ENCODE measurements at regions not wholly inside any gene's neighbourhood (a gene's known extent, or its start where the extent isn't known, plus 50 kb on each side); places are given as distances from the start of the nearest gene placed in this dataset.

DNA sequence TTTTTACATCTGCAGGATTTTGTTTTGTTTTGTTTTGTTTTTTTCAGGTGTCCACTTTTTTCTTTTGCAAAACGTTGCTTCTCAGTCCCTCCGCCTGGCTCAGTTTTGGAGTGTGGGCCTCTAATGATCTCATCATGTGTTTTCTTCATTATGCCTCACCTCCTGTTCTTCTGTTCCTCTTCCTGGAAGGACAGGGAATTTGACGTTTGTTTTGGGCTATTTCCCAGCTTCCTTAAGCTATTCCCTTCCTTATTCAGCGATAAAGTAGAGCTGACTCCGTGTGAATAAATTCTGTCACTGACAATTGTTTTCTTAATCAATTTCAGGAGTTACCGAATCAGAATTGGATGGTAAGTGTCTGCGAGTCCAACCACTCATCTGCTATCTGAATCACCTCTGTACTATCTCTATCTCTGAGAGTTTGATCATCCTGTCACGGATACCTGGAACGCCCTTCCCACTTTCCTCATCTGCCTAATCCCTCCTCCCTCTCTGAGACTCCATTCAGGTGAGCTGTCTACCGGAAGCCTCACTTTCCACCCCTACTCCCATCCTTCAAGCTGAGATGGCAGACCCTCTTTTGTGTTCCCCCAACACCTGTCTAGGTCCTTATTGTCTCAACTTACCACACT, 218.4 kb downstream of the GATA3 start:
- TF ChIP-seq POLR2A (IDR thresholded peaks at IDR 0.05), result no peak
- TF ChIP-seq, protein P1, sequence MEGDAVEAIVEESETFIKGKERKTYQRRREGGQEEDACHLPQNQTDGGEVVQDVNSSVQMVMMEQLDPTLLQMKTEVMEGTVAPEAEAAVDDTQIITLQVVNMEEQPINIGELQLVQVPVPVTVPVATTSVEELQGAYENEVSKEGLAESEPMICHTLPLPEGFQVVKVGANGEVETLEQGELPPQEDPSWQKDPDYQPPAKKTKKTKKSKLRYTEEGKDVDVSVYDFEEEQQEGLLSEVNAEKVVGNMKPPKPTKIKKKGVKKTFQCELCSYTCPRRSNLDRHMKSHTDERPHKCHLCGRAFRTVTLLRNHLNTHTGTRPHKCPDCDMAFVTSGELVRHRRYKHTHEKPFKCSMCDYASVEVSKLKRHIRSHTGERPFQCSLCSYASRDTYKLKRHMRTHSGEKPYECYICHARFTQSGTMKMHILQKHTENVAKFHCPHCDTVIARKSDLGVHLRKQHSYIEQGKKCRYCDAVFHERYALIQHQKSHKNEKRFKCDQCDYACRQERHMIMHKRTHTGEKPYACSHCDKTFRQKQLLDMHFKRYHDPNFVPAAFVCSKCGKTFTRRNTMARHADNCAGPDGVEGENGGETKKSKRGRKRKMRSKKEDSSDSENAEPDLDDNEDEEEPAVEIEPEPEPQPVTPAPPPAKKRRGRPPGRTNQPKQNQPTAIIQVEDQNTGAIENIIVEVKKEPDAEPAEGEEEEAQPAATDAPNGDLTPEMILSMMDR (IDR thresholded peaks at IDR 0.05), result no peak
